HEK293T (cell line): ENCODE measurements at regions not wholly inside any gene's neighbourhood (a gene's known extent, or its start where the extent isn't known, plus 50 kb on each side); places are given as distances from the start of the nearest gene placed in this dataset.

Experiments used
- ARNT ChIP-seq: fragments of 450-650 bp; IDR thresholded peaks from 2 replicates; pipeline ENCODE4 v1.6.1; 2017; ENCODE audit warnings: mild to moderate bottlenecking
- BHLHE40 ChIP-seq: fragments of 450-650 bp; IDR thresholded peaks from 2 replicates; pipeline ENCODE4 v1.6.1; 2016; ENCODE audit warnings: mild to moderate bottlenecking, moderate library complexity, borderline replicate concordance
- CTBP1 ChIP-seq: fragments of 450-650 bp; IDR thresholded peaks from 2 replicates; pipeline ENCODE4 v1.6.1; 2016; ENCODE audit warnings: borderline replicate concordance
- ELF4 ChIP-seq: fragments of 450-650 bp; IDR thresholded peaks from 2 replicates; pipeline ENCODE4 v1.6.1; 2017; ENCODE audit warnings: antibody characterized with exemption
- FOXA1 ChIP-seq: fragments of 450-650 bp; IDR thresholded peaks from 2 replicates; pipeline ENCODE4 v1.6.1; 2016; ENCODE audit warnings: mild to moderate bottlenecking
- FOXK2 ChIP-seq: fragments of 450-650 bp; IDR thresholded peaks from 2 replicates; pipeline ENCODE4 v1.6.1; 2016; ENCODE audit warnings: mild to moderate bottlenecking
- FOXM1 ChIP-seq: fragments of 450-650 bp; IDR thresholded peaks from 2 replicates; pipeline ENCODE4 v1.6.1; 2017; ENCODE audit warnings: mild to moderate bottlenecking, borderline replicate concordance
- HDGF ChIP-seq: fragments of 450-650 bp; IDR thresholded peaks from 2 replicates; pipeline ENCODE4 v1.6.1; 2017; ENCODE audit warnings: antibody characterized with exemption, borderline replicate concordance
- LEF1 ChIP-seq: fragments of 450-650 bp; IDR thresholded peaks from 2 replicates; pipeline ENCODE4 v1.6.1; 2017; ENCODE audit warnings: mild to moderate bottlenecking, borderline replicate concordance
- PKNOX1 ChIP-seq: fragments of 450-650 bp; IDR thresholded peaks from 2 replicates; pipeline ENCODE4 v1.6.1; 2016
- SP1 ChIP-seq: fragments of 450-650 bp; IDR thresholded peaks from 2 replicates; pipeline ENCODE4 v1.6.1; 2017
- SUZ12 ChIP-seq: fragments of 450-650 bp; IDR thresholded peaks from 2 replicates; pipeline ENCODE4 v1.6.1; 2016; ENCODE audit warnings: mild to moderate bottlenecking
- TARDBP ChIP-seq: fragments of 450-650 bp; IDR thresholded peaks from 2 replicates; pipeline ENCODE4 v1.6.1; 2016
- ZNF384 ChIP-seq: fragments of 450-650 bp; IDR thresholded peaks from 2 replicates; pipeline ENCODE4 v1.6.1; 2016

- TF ChIP-seq TARDBP = no peak
- no peak for TF ChIP-seq BHLHE40
- no peak for TF ChIP-seq FOXM1
- TF ChIP-seq ZNF384 = no peak
- TF ChIP-seq FOXA1 = no peak
- TF ChIP-seq SP1 = no peak
- TF ChIP-seq FOXK2 = no peak
- no peak for TF ChIP-seq LEF1
- no peak for TF ChIP-seq PKNOX1
- TF ChIP-seq CTBP1 = no peak
- TF ChIP-seq SUZ12 = no peak
- no peak for TF ChIP-seq ELF4
- TF ChIP-seq ARNT = no peak
- no peak for TF ChIP-seq HDGF
These were observed 124.2 kb upstream of the PTPN1 start for GRCh38 chr20:50385733-50386640.
